Transverse colon (tissue), 4 donors: ENCODE measurements at regions not wholly inside any gene's neighbourhood (a gene's known extent, or its start where the extent isn't known, plus 50 kb on each side); places are given as distances from the start of the nearest gene placed in this dataset.

Experiments
- POLR2AphosphoS5 ChIP-seq, 3 donors: sonication (generic); formaldehyde crosslinking; IDR thresholded peaks; one replicate each; pipeline ENCODE4 v1.6.1; 2016; ENCODE audit warnings: antibody characterized with exemption in 3 of 3
- TF ChIP-seq, protein P1 (sequence below), 5 experiments: fragments of 200-600 bp in 3 of 5; fragments of 450-650 bp in 2 of 5; sonication (generic) in 3 of 5; IDR thresholded peaks; 1 replicate in 2 of 5; 2 replicates in 3 of 5; pipeline ENCODE4 v1.5.1; 2016 to 2017; ENCODE audit warnings: antibody characterized with exemption in 5 of 5, inconsistent platforms in 3 of 5, mild to moderate bottlenecking in 2 of 5, moderate library complexity in 1 of 5

DNA sequence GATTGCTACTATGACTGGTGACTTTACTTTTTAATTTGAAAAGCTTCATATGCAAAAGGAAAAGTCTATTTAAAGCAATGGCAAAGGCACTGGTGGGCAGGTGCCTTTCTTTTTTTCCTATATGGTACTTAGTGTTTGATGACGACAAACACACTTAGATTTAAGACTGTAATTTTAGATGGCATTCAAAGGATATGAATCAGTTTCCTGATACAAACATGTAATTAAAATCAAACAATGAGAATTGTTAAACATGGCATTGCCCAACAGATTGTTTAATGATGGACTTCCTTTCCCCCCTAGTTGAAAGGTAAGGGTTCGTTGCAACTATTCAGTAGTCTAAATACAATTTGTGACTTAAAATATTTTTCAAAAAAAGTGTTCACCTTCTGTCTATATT is 106.5 kb upstream of the SEMA3C start:
- TF ChIP-seq, protein P1, sequence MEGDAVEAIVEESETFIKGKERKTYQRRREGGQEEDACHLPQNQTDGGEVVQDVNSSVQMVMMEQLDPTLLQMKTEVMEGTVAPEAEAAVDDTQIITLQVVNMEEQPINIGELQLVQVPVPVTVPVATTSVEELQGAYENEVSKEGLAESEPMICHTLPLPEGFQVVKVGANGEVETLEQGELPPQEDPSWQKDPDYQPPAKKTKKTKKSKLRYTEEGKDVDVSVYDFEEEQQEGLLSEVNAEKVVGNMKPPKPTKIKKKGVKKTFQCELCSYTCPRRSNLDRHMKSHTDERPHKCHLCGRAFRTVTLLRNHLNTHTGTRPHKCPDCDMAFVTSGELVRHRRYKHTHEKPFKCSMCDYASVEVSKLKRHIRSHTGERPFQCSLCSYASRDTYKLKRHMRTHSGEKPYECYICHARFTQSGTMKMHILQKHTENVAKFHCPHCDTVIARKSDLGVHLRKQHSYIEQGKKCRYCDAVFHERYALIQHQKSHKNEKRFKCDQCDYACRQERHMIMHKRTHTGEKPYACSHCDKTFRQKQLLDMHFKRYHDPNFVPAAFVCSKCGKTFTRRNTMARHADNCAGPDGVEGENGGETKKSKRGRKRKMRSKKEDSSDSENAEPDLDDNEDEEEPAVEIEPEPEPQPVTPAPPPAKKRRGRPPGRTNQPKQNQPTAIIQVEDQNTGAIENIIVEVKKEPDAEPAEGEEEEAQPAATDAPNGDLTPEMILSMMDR (IDR thresholded peaks at IDR 0.05): no peak
- TF ChIP-seq POLR2AphosphoS5 (IDR thresholded peaks at IDR 0.05): no peak
